ENCODE measurements at regions not wholly inside any gene's neighbourhood (a gene's known extent, or its start where the extent isn't known, plus 50 kb on each side); places are given as distances from the start of the nearest gene placed in this dataset.
"Not testable (repeated sequence)": the region's sequence is repeated elsewhere in the genome, so short reads cannot be mapped to it uniquely, and the experiment has no call there.

DNA sequence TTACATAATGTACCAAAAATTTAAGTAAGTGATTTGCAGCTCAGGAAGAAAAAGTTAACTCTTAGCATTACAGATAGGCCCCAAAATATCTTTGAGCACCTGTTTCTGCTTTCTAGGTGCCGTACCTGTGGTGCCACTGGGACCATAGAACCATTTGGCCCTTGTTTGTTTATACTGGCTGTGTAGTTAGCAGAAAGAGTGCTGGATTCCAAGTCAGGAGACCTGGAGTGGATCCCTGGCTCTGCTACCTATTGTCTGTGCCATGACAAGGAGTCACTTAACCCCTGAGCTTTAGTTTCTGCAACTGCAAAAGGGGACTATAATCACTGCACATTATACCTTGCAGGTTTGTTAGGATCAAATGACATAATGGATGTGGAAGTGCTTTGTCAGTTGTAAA, 137.8 kb upstream of the GPR101 start:
- no peak overlapping the region for H3K4me3 ChIP-seq (ENCODE audit: control insufficient read depth, low read depth, low read length)
- DNase-seq (ENCODE audit: low read depth): no peak
- TF ChIP-seq, protein P1, sequence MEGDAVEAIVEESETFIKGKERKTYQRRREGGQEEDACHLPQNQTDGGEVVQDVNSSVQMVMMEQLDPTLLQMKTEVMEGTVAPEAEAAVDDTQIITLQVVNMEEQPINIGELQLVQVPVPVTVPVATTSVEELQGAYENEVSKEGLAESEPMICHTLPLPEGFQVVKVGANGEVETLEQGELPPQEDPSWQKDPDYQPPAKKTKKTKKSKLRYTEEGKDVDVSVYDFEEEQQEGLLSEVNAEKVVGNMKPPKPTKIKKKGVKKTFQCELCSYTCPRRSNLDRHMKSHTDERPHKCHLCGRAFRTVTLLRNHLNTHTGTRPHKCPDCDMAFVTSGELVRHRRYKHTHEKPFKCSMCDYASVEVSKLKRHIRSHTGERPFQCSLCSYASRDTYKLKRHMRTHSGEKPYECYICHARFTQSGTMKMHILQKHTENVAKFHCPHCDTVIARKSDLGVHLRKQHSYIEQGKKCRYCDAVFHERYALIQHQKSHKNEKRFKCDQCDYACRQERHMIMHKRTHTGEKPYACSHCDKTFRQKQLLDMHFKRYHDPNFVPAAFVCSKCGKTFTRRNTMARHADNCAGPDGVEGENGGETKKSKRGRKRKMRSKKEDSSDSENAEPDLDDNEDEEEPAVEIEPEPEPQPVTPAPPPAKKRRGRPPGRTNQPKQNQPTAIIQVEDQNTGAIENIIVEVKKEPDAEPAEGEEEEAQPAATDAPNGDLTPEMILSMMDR (conservative IDR thresholded peaks at IDR 0.05; ENCODE audit: control insufficient read depth, insufficient read depth, low read depth, low read length): no peak

DNA sequence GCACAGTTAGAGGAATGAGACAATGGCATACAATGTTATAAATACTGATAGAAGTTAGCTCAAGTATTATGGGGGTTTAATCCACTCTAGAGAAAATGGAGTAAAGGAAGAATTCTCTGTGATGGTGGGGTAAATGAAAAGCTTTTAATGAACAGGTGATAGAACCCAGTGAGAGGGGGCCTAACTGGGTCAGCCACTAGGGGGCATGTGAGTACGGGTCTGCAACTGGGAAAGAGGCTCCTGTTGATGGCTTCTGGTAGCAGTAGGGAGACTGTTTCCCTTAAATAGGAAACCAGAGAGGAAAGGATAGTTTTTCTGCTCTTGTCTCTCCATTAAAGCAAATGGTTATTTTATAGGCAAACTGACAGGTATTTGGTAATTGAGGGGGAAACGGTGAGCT, 132.8 kb upstream of the GPR101 start:
- TF ChIP-seq, protein P1 (conservative IDR thresholded peaks at IDR 0.05; ENCODE audit: control insufficient read depth, insufficient read depth, low read depth, low read length): peak; percentile 12
- DNase-seq (ENCODE audit: low read depth): no peak
- H3K4me3 ChIP-seq (ENCODE audit: control insufficient read depth, low read depth, low read length): no peak overlapping the region

DNA sequence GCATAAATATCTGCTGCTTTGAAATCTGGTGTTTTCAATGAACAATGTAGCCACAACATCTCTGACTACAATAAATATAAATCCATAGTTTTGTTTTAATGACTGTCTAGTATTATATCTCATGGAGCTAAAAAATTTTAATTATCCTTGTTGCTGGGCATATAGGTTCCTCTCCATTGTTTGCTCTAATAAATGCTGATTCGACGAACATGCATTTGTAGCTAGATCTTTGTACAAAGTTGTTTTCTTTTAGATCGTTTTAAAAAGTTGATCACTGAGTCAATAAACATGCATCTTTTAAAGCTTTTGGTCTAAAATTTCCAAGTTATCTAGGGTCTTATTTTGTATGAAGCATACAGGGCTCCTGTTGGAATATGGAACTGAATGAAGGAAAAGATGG, 130.5 kb upstream of the GPR101 start:
- TF ChIP-seq, protein P1 (conservative IDR thresholded peaks at IDR 0.05; ENCODE audit: control insufficient read depth, insufficient read depth, low read depth, low read length): no peak
- H3K4me3 ChIP-seq (ENCODE audit: control insufficient read depth, low read depth, low read length): no peak overlapping the region

DNA sequence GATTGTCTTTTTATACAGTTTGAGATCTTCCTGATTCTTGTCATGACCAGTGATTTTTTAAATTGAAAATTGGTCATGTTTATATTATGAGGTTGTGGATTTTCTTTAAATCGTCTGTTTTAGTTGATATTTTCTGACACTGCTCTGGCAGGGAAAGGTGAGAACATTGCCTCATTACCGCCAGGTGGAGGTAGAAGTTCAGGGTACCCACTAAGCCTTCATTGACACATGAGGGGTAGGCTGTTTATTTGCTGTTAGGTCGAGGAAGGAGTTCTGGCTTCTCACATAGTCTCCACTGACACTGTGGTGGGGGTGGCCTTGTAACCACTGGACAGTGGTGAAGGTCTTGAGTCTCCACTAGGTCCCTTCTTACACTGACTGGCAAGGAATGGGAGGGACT, 117.6 kb upstream of the GPR101 start:
- DNase-seq (ENCODE audit: low read depth): no peak
- no peak overlapping the region for H3K4me3 ChIP-seq (ENCODE audit: control insufficient read depth, low read depth, low read length)
- TF ChIP-seq, protein P1 (conservative IDR thresholded peaks at IDR 0.05; ENCODE audit: control insufficient read depth, insufficient read depth, low read depth, low read length): no peak

More for the DNA sequence above, 130.5 kb upstream of the GPR101 start:
- DNase-seq (ENCODE audit: low read depth): no peak

DNA sequence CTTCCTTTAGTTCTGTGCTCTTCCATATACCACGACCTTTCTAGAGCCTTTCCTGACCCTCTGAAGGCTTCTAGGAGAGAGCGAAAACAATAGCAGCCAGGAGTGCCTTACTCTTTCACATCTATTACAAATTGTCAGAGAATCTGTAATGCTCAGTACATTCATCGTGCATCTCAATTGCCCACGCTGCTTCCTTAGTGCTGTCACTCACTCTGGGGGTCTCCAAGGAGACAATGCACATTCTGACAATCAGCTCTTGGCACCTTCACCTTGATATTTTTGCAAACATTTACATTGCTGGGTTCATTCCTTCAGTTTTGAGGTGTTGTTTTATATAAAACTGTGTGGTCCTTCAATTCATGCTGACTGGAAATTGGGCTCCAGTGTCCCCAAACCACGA, 110.1 kb upstream of the GPR101 start:
- no peak for DNase-seq (ENCODE audit: low read depth)
- TF ChIP-seq, protein P1 (conservative IDR thresholded peaks at IDR 0.05; ENCODE audit: control insufficient read depth, insufficient read depth, low read depth, low read length): no peak
- H3K4me3 ChIP-seq (ENCODE audit: control insufficient read depth, low read depth, low read length): no peak overlapping the region

DNA sequence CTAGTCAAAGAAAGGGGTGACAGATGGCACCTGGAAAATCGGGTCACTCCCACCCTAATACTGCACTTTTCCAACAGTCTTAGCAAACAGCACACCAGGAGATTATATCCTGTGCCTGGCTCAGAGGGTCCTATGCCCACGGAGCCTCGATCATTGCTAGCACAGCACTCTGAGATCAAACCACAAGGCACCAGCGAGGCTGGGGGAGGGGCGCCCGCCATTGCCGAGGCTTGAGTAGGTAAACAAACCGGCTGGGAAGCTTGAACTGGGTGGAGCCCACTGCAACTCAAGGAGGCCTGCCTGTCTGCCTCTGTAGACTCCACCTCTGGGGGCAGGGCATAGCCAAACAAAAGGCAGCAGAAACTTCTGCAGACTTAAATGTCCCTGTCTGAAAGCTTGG, 88.9 kb upstream of the GPR101 start:
- not testable (repeated sequence) for H3K4me3 ChIP-seq (ENCODE audit: control insufficient read depth, low read depth, low read length); DNase-seq (ENCODE audit: low read depth)

DNA sequence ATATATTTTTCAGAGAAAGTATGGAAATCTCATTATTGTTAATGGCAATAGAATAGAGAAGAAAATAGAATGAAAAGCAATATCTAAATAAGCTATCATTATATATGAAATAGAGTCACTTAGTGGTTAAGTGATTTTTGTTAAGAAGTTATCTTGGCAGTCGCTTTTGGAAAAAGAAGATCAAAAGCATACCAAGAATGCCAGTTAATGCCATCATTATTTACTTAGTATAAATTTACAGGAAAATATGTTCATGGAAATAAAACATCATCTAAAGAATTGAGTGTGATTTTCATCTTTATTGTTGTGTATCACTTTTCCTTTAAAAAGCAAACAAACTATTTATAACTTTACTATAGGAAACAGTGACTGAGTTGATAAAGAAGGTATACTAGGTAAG, 85.3 kb upstream of the GPR101 start:
- TF ChIP-seq, protein P1 (conservative IDR thresholded peaks at IDR 0.05; ENCODE audit: control insufficient read depth, insufficient read depth, low read depth, low read length): no peak
- no peak for DNase-seq (ENCODE audit: low read depth)
- no peak overlapping the region for H3K4me3 ChIP-seq (ENCODE audit: control insufficient read depth, low read depth, low read length)

Data from fibroblast of mammary gland (primary cell).